Lung (tissue), 11 donors: ENCODE measurements at regions not wholly inside any gene's neighbourhood (a gene's known extent, or its start where the extent isn't known, plus 50 kb on each side); places are given as distances from the start of the nearest gene placed in this dataset.

Experiments
- ATAC-seq: fragments of 200-7000 bp; cut with Tn5 transposase; one replicate; pipeline ENCODE4 v1.9.1; 2020; ENCODE audit warnings: moderate number of reproducible peaks; ENCODE audit not compliant: insufficient read depth, low FRiP score
- DNase-seq, 3 donors: peaks; one replicate each; pipeline ENCODE4 v3.0.0-alpha.2; 2013 to 2017
- H3K27ac ChIP-seq, 2 donors: one replicate each; pipeline ENCODE4 v1.5.1; 2013; ENCODE audit warnings: mild to moderate bottlenecking in 2 of 2, moderate library complexity in 2 of 2, control low read depth in 1 of 2, inconsistent platforms in 1 of 2, low read depth in 1 of 2, low read length in 1 of 2
- H3K27me3 ChIP-seq, 3 donors: one replicate each; pipeline ENCODE4 v1.5.1; 2013; ENCODE audit warnings: low read length in 2 of 3; ENCODE audit not compliant: control insufficient read depth in 3 of 3, insufficient read depth in 3 of 3
- H3K36me3 ChIP-seq, 4 donors: one replicate each; pipeline ENCODE4 v1.5.1; 2013; ENCODE audit warnings: low read length in 4 of 4, mild to moderate bottlenecking in 1 of 4, moderate library complexity in 1 of 4; ENCODE audit not compliant: control insufficient read depth in 4 of 4, insufficient read depth in 4 of 4
- H3K4me1 ChIP-seq, 5 donors: one replicate each; pipeline ENCODE4 v1.5.1; 2013; ENCODE audit warnings: low read length in 5 of 5, mild to moderate bottlenecking in 2 of 5, moderate library complexity in 1 of 5; ENCODE audit not compliant: control insufficient read depth in 5 of 5, insufficient read depth in 5 of 5
- H3K4me3 ChIP-seq: one replicate; pipeline ENCODE4 v1.5.1; 2013; ENCODE audit warnings: mild to moderate bottlenecking, control low read depth, moderate library complexity
- H3K9ac ChIP-seq, 2 donors: one replicate each; pipeline ENCODE4 v1.5.1; 2013; ENCODE audit warnings: low read length in 2 of 2, control low read depth in 1 of 2; ENCODE audit not compliant: insufficient read depth in 1 of 2
- H3K9me3 ChIP-seq, 4 donors: one replicate each; pipeline ENCODE4 v1.5.1; 2013; ENCODE audit warnings: low read length in 3 of 4, mild to moderate bottlenecking in 1 of 4, moderate library complexity in 1 of 4; ENCODE audit not compliant: control insufficient read depth in 4 of 4, insufficient read depth in 3 of 4
- CTCF ChIP-seq: IDR thresholded peaks from 2 replicates; pipeline ENCODE4 v1.5.1; 2012; ENCODE audit warnings: mild to moderate bottlenecking; ENCODE audit errors: control extremely low read depth, extremely low read depth
- WGBS, 2 donors: extraction: QIAGEN DNeasy Blood & Tissue Kit; methylation state at CpG; one replicate each; pipeline ENCODE4 v1.1.7; 2013; 5-methylcytosine and 5-hydroxymethylcytosine counted together
- donor health status: control.
- donor health status: control.
- donor health status: Bipolar disorder and iron deficiency.
- donor health status: healthy.
- donor health status: DM: yes; HTN: yes; CAD: no.

DNA sequence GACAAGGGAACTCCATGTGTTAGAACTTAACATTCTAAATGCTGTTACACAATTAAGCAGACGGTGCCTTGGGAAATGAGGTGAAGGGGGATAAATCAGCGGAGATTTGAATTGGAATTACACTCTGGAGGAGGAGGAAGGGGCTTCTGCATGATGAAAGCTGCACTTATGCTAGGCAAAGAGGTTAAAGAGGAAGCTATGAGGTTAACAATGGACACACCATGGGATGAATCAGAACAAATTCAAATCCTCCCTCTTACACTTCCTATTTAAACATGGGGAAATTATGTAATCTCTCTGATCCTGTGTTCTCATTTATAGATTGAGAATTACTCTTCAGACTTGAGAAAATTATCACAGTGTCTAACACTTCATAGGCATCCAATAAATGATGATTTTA, 121.5 kb upstream of the SIX2 start:
- DNase-seq (no peak), ATAC-seq (no peak)
- peaks cover 0 to 1% (median 0%) of the 10 kb centered on the region in 4 donors for H3K9me3 ChIP-seq
- H3K4me3 ChIP-seq = no peak overlapping the region
- no peak overlapping the region for H3K9ac ChIP-seq
- TF ChIP-seq CTCF = no peak
- no peaks in the 10 kb centered on the region for H3K27me3 ChIP-seq
- no peaks in the 10 kb centered on the region for H3K4me1 ChIP-seq
- no peak overlapping the region for H3K27ac ChIP-seq
- 53 to 61% methylated on average over 2 of the region's 2 CpGs for WGBS, 2 donors
- H3K36me3 ChIP-seq = no peaks in the 10 kb centered on the region

GRCh38 chr2:45128580-45128997, 119.3 kb upstream of the SIX2 start:
- no peak overlapping the region for H3K9ac ChIP-seq
- no peaks in the 10 kb centered on the region for H3K27me3 ChIP-seq
- no peak overlapping the region for H3K27ac ChIP-seq
- H3K4me3 ChIP-seq = no peak overlapping the region
- 51 to 67% methylated on average over 1 of the region's 1 CpG for WGBS, 2 donors
- H3K36me3 ChIP-seq = no peaks in the 10 kb centered on the region
- H3K9me3 ChIP-seq = peaks cover 0 to 1% (median 0%) of the 10 kb centered on the region in 4 donors
- ATAC-seq = peak; percentile 15
- DNase-seq = no peak
- no peak for TF ChIP-seq CTCF
- no peaks in the 10 kb centered on the region for H3K4me1 ChIP-seq

- peaks cover 0 to 1% (median 0%) of the 10 kb centered on the region in 4 donors for H3K9me3 ChIP-seq
- no peak overlapping the region for H3K27ac ChIP-seq
- no peak overlapping the region for H3K9ac ChIP-seq
- H3K27me3 ChIP-seq = no peaks in the 10 kb centered on the region
- H3K36me3 ChIP-seq = no peaks in the 10 kb centered on the region
- DNase-seq (no peak), ATAC-seq (no peak)
- no peak overlapping the region for H3K4me3 ChIP-seq
- 91 to 96% methylated on average over 4 of the region's 4 CpGs for WGBS, 2 donors
- no peak for TF ChIP-seq CTCF
- no peaks in the 10 kb centered on the region for H3K4me1 ChIP-seq
Measured at GRCh38 chr2:45127891-45128290, 118.6 kb upstream of the SIX2 start.

- TF ChIP-seq CTCF = no peak
- WGBS, 2 donors = 78 to 81% methylated on average over 6 of the region's 6 CpGs
- H3K9me3 ChIP-seq = peaks cover 0 to 1% (median 0%) of the 10 kb centered on the region in 4 donors
- H3K27me3 ChIP-seq = no peaks in the 10 kb centered on the region
- no peak overlapping the region for H3K4me3 ChIP-seq
- ATAC-seq (no peak), DNase-seq (no peak)
- no peaks in the 10 kb centered on the region for H3K36me3 ChIP-seq
- H3K9ac ChIP-seq = no peak overlapping the region
- H3K27ac ChIP-seq = no peak overlapping the region
- no peaks in the 10 kb centered on the region for H3K4me1 ChIP-seq
Measured at GRCh38 chr2:45127321-45127720, 118.1 kb upstream of the SIX2 start.
